HEK293T (cell line): ENCODE measurements at regions not wholly inside any gene's neighbourhood (a gene's known extent, or its start where the extent isn't known, plus 50 kb on each side); places are given as distances from the start of the nearest gene placed in this dataset.

Experiments
- ARNT ChIP-seq: fragments of 450-650 bp; IDR thresholded peaks from 2 replicates; pipeline ENCODE4 v1.6.1; 2017; ENCODE audit warnings: mild to moderate bottlenecking
- BHLHE40 ChIP-seq: fragments of 450-650 bp; IDR thresholded peaks from 2 replicates; pipeline ENCODE4 v1.6.1; 2016; ENCODE audit warnings: mild to moderate bottlenecking, moderate library complexity, borderline replicate concordance
- CTBP1 ChIP-seq: fragments of 450-650 bp; IDR thresholded peaks from 2 replicates; pipeline ENCODE4 v1.6.1; 2016; ENCODE audit warnings: borderline replicate concordance
- ELF4 ChIP-seq: fragments of 450-650 bp; IDR thresholded peaks from 2 replicates; pipeline ENCODE4 v1.6.1; 2017; ENCODE audit warnings: antibody characterized with exemption
- FOXK2 ChIP-seq: fragments of 450-650 bp; IDR thresholded peaks from 2 replicates; pipeline ENCODE4 v1.6.1; 2016; ENCODE audit warnings: mild to moderate bottlenecking
- HDGF ChIP-seq: fragments of 450-650 bp; IDR thresholded peaks from 2 replicates; pipeline ENCODE4 v1.6.1; 2017; ENCODE audit warnings: antibody characterized with exemption, borderline replicate concordance
- L3MBTL2 ChIP-seq: fragments of 450-650 bp; conservative IDR thresholded peaks from 2 replicates; pipeline ENCODE4 v1.6.1; 2016; ENCODE audit warnings: mild to moderate bottlenecking
- NFRKB ChIP-seq: fragments of 450-650 bp; IDR thresholded peaks from 2 replicates; pipeline ENCODE4 v1.6.1; 2016; ENCODE audit warnings: mild to moderate bottlenecking, moderate library complexity
- PKNOX1 ChIP-seq: fragments of 450-650 bp; IDR thresholded peaks from 2 replicates; pipeline ENCODE4 v1.6.1; 2016
- SP1 ChIP-seq: fragments of 450-650 bp; IDR thresholded peaks from 2 replicates; pipeline ENCODE4 v1.6.1; 2017
- SUZ12 ChIP-seq: fragments of 450-650 bp; IDR thresholded peaks from 2 replicates; pipeline ENCODE4 v1.6.1; 2016; ENCODE audit warnings: mild to moderate bottlenecking
- TARDBP ChIP-seq: fragments of 450-650 bp; IDR thresholded peaks from 2 replicates; pipeline ENCODE4 v1.6.1; 2016
- ZNF384 ChIP-seq: fragments of 450-650 bp; IDR thresholded peaks from 2 replicates; pipeline ENCODE4 v1.6.1; 2016

GRCh38 chr1:216908126-216908525 lies 184.9 kb upstream of the ESRRG start:
- TF ChIP-seq BHLHE40 (no peak), FOXK2 (no peak), SUZ12 (no peak), L3MBTL2 (no peak), ZNF384 (no peak), CTBP1 (no peak), PKNOX1 (no peak), NFRKB (no peak), HDGF (no peak), ARNT (no peak), TARDBP (no peak), SP1 (no peak), ELF4 (no peak)
